ENCODE measurements at regions not wholly inside any gene's neighbourhood (a gene's known extent, or its start where the extent isn't known, plus 50 kb on each side); places are given as distances from the start of the nearest gene placed in this dataset.

- no peak overlapping the region for H3K27ac ChIP-seq (ENCODE audit: low read depth, low read length, severe bottlenecking)
- H3K4me1 ChIP-seq (ENCODE audit: control insufficient read depth, insufficient read depth, low read length, poor library complexity, severe bottlenecking), result no peaks in the 10 kb centered on the region
- H3K36me3 ChIP-seq (ENCODE audit: control insufficient read depth, insufficient read depth, low read length), result no peaks in the 10 kb centered on the region
- WGBS, 2 experiments (ENCODE audit: insufficient coverage in 2 of 2), result 94% methylated on average over 14 of the region's 14 CpGs
- no peak overlapping the region for H3K4me3 ChIP-seq (ENCODE audit: extremely low read depth, insufficient read depth, low read length, poor library complexity, severe bottlenecking)
- peaks cover 6% of the 10 kb centered on the region for H3K9me3 ChIP-seq (ENCODE audit: control insufficient read depth, low read length)
These were observed 131.0 kb downstream of the TEX29 start for GRCh38 chr13:111451402-111451801.

GRCh38 chr13:111456452-111457230 is 136.2 kb downstream of the TEX29 start:
- no peaks in the 10 kb centered on the region for H3K9me3 ChIP-seq (ENCODE audit: control insufficient read depth, low read length)
- WGBS, 2 experiments (ENCODE audit: insufficient coverage in 2 of 2), result 84 to 92% methylated on average over 20 of the region's 20 CpGs
- H3K4me3 ChIP-seq (ENCODE audit: extremely low read depth, insufficient read depth, low read length, poor library complexity, severe bottlenecking), result no peak overlapping the region
- no peaks in the 10 kb centered on the region for H3K36me3 ChIP-seq (ENCODE audit: control insufficient read depth, insufficient read depth, low read length)
- H3K27ac ChIP-seq (ENCODE audit: low read depth, low read length, severe bottlenecking), result no peak overlapping the region
- no peaks in the 10 kb centered on the region for H3K4me1 ChIP-seq (ENCODE audit: control insufficient read depth, insufficient read depth, low read length, poor library complexity, severe bottlenecking)

GRCh38 chr13:111458001-111458531 is 137.6 kb downstream of the TEX29 start:
- no peaks in the 10 kb centered on the region for H3K4me1 ChIP-seq (ENCODE audit: control insufficient read depth, insufficient read depth, low read length, poor library complexity, severe bottlenecking)
- H3K36me3 ChIP-seq (ENCODE audit: control insufficient read depth, insufficient read depth, low read length), result no peaks in the 10 kb centered on the region
- no peaks in the 10 kb centered on the region for H3K9me3 ChIP-seq (ENCODE audit: control insufficient read depth, low read length)
- WGBS, 2 experiments (ENCODE audit: insufficient coverage in 2 of 2), result 88 to 93% methylated on average over 10 to 12 of the region's 12 CpGs
- no peak overlapping the region for H3K4me3 ChIP-seq (ENCODE audit: extremely low read depth, insufficient read depth, low read length, poor library complexity, severe bottlenecking)
- no peak overlapping the region for H3K27ac ChIP-seq (ENCODE audit: low read depth, low read length, severe bottlenecking)

DNA sequence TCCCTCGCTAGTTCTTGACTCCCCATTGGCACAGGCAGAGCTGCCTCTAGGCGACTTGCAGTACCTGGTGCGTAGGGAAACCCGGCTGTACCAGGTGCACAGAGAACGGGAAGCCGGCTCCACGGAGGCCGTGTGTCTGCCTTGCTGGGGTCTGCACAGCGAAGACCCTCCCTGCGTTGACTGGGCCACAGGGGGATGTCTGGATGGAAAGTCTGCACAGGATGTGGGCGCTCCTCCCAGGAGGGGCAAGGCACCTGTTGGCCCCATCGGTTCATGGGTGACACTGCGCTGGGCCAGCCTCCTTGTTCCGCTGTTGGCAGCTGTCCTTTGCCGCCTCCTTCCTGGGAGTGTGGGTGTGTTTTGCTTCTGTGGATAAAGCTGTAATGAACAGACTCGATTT is 138.3 kb downstream of the TEX29 start:
- Histone ChIP-seq H3K4me1 (ENCODE audit: control insufficient read depth, insufficient read depth, low read length, poor library complexity, severe bottlenecking) (no peaks in the 10 kb centered on the region), H3K27ac (ENCODE audit: low read depth, low read length, severe bottlenecking) (no peak overlapping the region), H3K4me3 (ENCODE audit: extremely low read depth, insufficient read depth, low read length, poor library complexity, severe bottlenecking) (no peak overlapping the region), H3K36me3 (ENCODE audit: control insufficient read depth, insufficient read depth, low read length) (no peaks in the 10 kb centered on the region), H3K9me3 (ENCODE audit: control insufficient read depth, low read length) (no peaks in the 10 kb centered on the region)
- WGBS, 2 experiments (ENCODE audit: insufficient coverage in 2 of 2), result 84 to 91% methylated on average over 12 to 16 of the region's 16 CpGs

DNA sequence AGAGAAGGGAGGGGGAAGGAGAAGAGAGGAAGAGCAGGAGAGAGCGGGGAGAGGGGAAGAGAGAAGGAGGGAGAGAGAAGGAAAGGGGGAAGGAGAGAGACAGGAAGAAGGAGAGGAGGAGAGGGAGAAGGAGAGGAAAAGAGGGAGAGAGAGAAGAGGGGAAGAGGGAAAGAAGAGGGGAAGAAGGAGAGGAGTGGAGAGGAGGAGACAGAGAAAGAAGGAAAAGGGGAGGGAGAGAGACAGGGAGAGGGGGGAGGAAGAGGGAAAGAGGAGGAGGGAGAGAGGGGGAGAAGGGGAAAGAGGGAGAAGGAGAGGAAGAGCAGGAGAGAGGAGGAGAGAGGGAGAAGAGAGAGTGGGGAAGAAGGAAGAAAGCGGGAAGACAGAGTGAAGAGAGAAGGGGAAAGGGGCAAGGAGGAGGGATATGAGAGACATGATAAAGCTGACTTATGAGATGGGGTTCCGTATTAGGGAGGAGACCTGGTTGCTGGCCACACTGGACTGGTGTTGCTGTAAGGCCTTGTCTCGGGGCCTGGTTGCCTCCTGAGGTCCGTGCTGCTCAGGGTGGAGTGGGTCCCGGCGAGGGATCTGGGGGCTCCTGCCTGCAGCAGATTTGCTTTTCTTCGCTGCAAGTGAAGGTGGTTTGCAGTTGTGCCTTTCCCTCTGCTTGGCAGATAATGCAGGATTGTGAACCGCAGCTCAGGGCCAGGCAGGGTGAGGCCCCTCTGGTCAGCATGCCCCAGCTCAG is 139.5 kb downstream of the TEX29 start:
- no peaks in the 10 kb centered on the region for H3K9me3 ChIP-seq (ENCODE audit: control insufficient read depth, low read length)
- H3K36me3 ChIP-seq (ENCODE audit: control insufficient read depth, insufficient read depth, low read length), result no peaks in the 10 kb centered on the region
- WGBS, 2 experiments (ENCODE audit: insufficient coverage in 2 of 2), result 84 to 85% methylated on average over 9 of the region's 9 CpGs
- no peak overlapping the region for H3K4me3 ChIP-seq (ENCODE audit: extremely low read depth, insufficient read depth, low read length, poor library complexity, severe bottlenecking)
- H3K4me1 ChIP-seq (ENCODE audit: control insufficient read depth, insufficient read depth, low read length, poor library complexity, severe bottlenecking), result no peaks in the 10 kb centered on the region
- no peak overlapping the region for H3K27ac ChIP-seq (ENCODE audit: low read depth, low read length, severe bottlenecking)

DNA sequence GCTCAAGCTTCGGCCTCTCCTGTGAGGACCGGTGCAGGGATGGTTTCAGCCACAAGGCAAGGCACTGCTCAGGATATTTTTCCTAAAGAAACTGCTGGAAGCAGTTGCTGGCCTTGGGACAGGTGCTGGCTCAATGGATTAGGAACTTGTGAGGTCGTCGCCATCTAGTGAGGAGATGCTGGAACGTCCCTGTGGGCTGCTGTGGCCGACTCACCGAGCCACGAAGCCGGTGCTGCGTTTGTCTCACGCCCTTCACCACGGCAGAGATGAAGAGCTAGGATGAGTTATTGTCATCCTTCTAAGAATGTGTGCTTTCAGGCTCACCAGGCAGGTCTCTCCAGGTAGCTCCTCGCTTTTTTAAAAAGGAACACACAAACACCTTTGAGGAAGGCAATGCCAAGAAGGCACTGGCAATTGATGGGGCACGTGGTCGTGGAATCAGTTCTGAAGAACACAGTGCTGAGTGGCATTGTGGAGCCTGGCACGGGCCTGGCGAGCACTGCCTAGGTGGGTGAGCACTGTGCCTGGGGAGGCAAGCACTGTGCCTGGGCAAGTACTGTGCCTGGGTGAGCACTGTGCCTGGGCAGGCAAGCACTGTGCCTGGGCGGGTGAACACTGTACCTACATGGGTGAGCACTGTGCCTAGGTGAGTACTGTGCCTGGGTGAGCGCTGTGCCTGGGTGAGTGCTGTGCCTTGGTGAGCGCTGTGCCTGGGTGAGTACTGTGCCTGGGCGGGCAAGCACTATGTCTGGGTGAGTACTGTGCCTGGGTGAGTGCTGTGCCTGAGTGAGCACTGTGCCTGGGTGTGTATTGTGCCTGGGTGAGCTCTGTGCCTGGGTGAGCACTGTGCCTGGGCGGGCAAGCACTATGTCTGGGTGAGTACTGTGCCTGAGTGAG is 140.4 kb downstream of the TEX29 start:
- H3K4me3 ChIP-seq (ENCODE audit: extremely low read depth, insufficient read depth, low read length, poor library complexity, severe bottlenecking), result no peak overlapping the region
- H3K9me3 ChIP-seq (ENCODE audit: control insufficient read depth, low read length), result no peaks in the 10 kb centered on the region
- H3K36me3 ChIP-seq (ENCODE audit: control insufficient read depth, insufficient read depth, low read length), result no peaks in the 10 kb centered on the region
- H3K27ac ChIP-seq (ENCODE audit: low read depth, low read length, severe bottlenecking), result no peak overlapping the region
- no peaks in the 10 kb centered on the region for H3K4me1 ChIP-seq (ENCODE audit: control insufficient read depth, insufficient read depth, low read length, poor library complexity, severe bottlenecking)
- 51 to 66% methylated on average over 18 to 21 of the region's 22 CpGs for WGBS, 2 experiments (ENCODE audit: insufficient coverage in 2 of 2)

- Histone ChIP-seq H3K36me3 (ENCODE audit: control insufficient read depth, insufficient read depth, low read length) (no peaks in the 10 kb centered on the region), H3K9me3 (ENCODE audit: control insufficient read depth, low read length) (no peaks in the 10 kb centered on the region), H3K4me1 (ENCODE audit: control insufficient read depth, insufficient read depth, low read length, poor library complexity, severe bottlenecking) (no peaks in the 10 kb centered on the region), H3K27ac (ENCODE audit: low read depth, low read length, severe bottlenecking) (no peak overlapping the region), H3K4me3 (ENCODE audit: extremely low read depth, insufficient read depth, low read length, poor library complexity, severe bottlenecking) (no peak overlapping the region)
- WGBS, 2 experiments (ENCODE audit: insufficient coverage in 2 of 2), result 82 to 83% methylated on average over 10 to 12 of the region's 15 CpGs
These were observed 141.2 kb downstream of the TEX29 start for GRCh38 chr13:111461445-111462149.

GRCh38 chr13:111462221-111462764 is 141.9 kb downstream of the TEX29 start:
- Histone ChIP-seq H3K36me3 (ENCODE audit: control insufficient read depth, insufficient read depth, low read length) (no peaks in the 10 kb centered on the region), H3K4me1 (ENCODE audit: control insufficient read depth, insufficient read depth, low read length, poor library complexity, severe bottlenecking) (no peaks in the 10 kb centered on the region), H3K27ac (ENCODE audit: low read depth, low read length, severe bottlenecking) (no peak overlapping the region), H3K4me3 (ENCODE audit: extremely low read depth, insufficient read depth, low read length, poor library complexity, severe bottlenecking) (no peak overlapping the region), H3K9me3 (ENCODE audit: control insufficient read depth, low read length) (no peaks in the 10 kb centered on the region)
- WGBS, 2 experiments (ENCODE audit: insufficient coverage in 2 of 2), result 87 to 91% methylated on average over 11 to 13 of the region's 14 CpGs

- Histone ChIP-seq H3K27ac (ENCODE audit: low read depth, low read length, severe bottlenecking) (no peak overlapping the region), H3K9me3 (ENCODE audit: control insufficient read depth, low read length) (no peaks in the 10 kb centered on the region), H3K4me1 (ENCODE audit: control insufficient read depth, insufficient read depth, low read length, poor library complexity, severe bottlenecking) (no peaks in the 10 kb centered on the region), H3K4me3 (ENCODE audit: extremely low read depth, insufficient read depth, low read length, poor library complexity, severe bottlenecking) (no peak overlapping the region), H3K36me3 (ENCODE audit: control insufficient read depth, insufficient read depth, low read length) (no peaks in the 10 kb centered on the region)
- WGBS, 2 experiments (ENCODE audit: insufficient coverage in 2 of 2), result 88 to 93% methylated on average over 4 to 6 of the region's 6 CpGs
These were observed 142.5 kb downstream of the TEX29 start for GRCh38 chr13:111462944-111463343.
